Spleen (tissue), 7 donors: ENCODE measurements at regions not wholly inside any gene's neighbourhood (a gene's known extent, or its start where the extent isn't known, plus 50 kb on each side); places are given as distances from the start of the nearest gene placed in this dataset.

ENCODE experiments used
- POLR2A ChIP-seq, 3 donors: fragments of 450-650 bp; IDR thresholded peaks; one replicate each; pipeline ENCODE4 v1.5.1; 2017; ENCODE audit warnings: antibody characterized with exemption in 3 of 3, mild to moderate bottlenecking in 1 of 3
- POLR2AphosphoS5 ChIP-seq, 3 donors: sonication (generic); formaldehyde crosslinking; IDR thresholded peaks; one replicate each; pipeline ENCODE4 v1.5.1; 2017; ENCODE audit warnings: antibody characterized with exemption in 3 of 3
- TF ChIP-seq, protein P1 (sequence below), 11 experiments: fragments of 200-600 bp in 7 of 11; fragments of 450-650 bp in 4 of 11; sonication (generic) in 4 of 11; IDR thresholded peaks in 8 of 11; conservative IDR thresholded peaks in 3 of 11; 1 replicate in 7 of 11; 2 replicates in 4 of 11; pipeline versions ENCODE4 v1.4.0 to v1.8.0; 2016 to 2021; ENCODE audit warnings: antibody characterized with exemption in 11 of 11, inconsistent platforms in 4 of 11, mild to moderate bottlenecking in 1 of 11
- donor health status: DM: no; HTN: no; CAD: no; lungs with moderate emphysema.
- donor health status: DM: no; HTN: no; CAD: no.
- donor health status: DM: no; HTN: no; CAD: no.

DNA sequence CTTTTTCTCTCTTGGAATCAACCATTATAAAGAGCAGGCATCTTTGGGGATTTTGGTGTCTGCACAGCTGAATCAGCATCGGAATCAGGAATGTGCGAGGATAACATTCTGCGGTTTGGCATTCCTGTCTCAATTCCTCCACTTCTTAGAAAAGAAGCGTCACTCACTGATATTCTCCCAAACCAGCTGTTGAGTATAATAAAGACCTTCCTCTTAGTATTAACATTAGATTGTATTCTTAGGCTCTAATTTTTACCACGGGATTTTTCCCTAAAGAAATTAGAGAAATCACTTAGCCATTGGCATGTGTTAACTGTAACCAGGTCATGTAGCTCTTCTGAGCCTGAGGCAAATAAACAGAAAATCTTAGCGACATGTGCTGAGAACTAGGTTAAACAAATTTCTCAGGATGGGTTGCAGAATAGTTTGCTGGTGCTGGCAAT, 128.7 kb downstream of the TMX1 start:
- TF ChIP-seq, protein P1, sequence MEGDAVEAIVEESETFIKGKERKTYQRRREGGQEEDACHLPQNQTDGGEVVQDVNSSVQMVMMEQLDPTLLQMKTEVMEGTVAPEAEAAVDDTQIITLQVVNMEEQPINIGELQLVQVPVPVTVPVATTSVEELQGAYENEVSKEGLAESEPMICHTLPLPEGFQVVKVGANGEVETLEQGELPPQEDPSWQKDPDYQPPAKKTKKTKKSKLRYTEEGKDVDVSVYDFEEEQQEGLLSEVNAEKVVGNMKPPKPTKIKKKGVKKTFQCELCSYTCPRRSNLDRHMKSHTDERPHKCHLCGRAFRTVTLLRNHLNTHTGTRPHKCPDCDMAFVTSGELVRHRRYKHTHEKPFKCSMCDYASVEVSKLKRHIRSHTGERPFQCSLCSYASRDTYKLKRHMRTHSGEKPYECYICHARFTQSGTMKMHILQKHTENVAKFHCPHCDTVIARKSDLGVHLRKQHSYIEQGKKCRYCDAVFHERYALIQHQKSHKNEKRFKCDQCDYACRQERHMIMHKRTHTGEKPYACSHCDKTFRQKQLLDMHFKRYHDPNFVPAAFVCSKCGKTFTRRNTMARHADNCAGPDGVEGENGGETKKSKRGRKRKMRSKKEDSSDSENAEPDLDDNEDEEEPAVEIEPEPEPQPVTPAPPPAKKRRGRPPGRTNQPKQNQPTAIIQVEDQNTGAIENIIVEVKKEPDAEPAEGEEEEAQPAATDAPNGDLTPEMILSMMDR (IDR thresholded peaks at IDR 0.05 in 8 of 11, conservative IDR thresholded peaks at IDR 0.05 in 3 of 11) = no peak
- TF ChIP-seq POLR2AphosphoS5 (IDR thresholded peaks at IDR 0.05) (no peak), POLR2A (IDR thresholded peaks at IDR 0.05) (no peak)
